ENCODE measurements at regions not wholly inside any gene's neighbourhood (a gene's known extent, or its start where the extent isn't known, plus 50 kb on each side); places are given as distances from the start of the nearest gene placed in this dataset.

GRCh38 chr2:120787822-120788700 is 52.4 kb downstream of the GLI2 start:
- no peak for TF ChIP-seq RAD21 (IDR thresholded peaks at IDR 0.05; ENCODE audit: low read depth)

- TF ChIP-seq CEBPB (IDR thresholded peaks at IDR 0.05) = no peak
- TF ChIP-seq USF1 (IDR thresholded peaks at IDR 0.05) = no peak
- no peak for TF ChIP-seq TCF12 (IDR thresholded peaks at IDR 0.05; ENCODE audit: low read depth)
- no peak for TF ChIP-seq EP300 (IDR thresholded peaks at IDR 0.05; ENCODE audit: borderline replicate concordance)
- no peak for TF ChIP-seq TEAD4 (IDR thresholded peaks at IDR 0.05)
- no peak for TF ChIP-seq YY1 (IDR thresholded peaks at IDR 0.05; ENCODE audit: low read depth)
- TF ChIP-seq FOXM1 (IDR thresholded peaks at IDR 0.05; ENCODE audit: borderline replicate concordance, low read depth) = no peak
- no peak for TF ChIP-seq NFIC (IDR thresholded peaks at IDR 0.05)
- no peak for TF ChIP-seq EGR1 (IDR thresholded peaks at IDR 0.05)
- TF ChIP-seq TAF1 (IDR thresholded peaks at IDR 0.05; ENCODE audit: low read depth) = no peak
Measured at GRCh38 chr2:120791243-120791961, 55.7 kb downstream of the GLI2 start.

GRCh38 chr2:120791962-120792297 is 56.3 kb downstream of the GLI2 start:
- TF ChIP-seq YY1 (IDR thresholded peaks at IDR 0.05; ENCODE audit: low read depth) = no peak
- peak; percentile 62; the same call in 1 of the 2 replicates for TF ChIP-seq TCF12 (IDR thresholded peaks at IDR 0.05; ENCODE audit: low read depth)
- TF ChIP-seq CEBPB (IDR thresholded peaks at IDR 0.05) = no peak
- peak; percentile 79 for TF ChIP-seq MAX (IDR thresholded peaks at IDR 0.05)
- no peak for TF ChIP-seq ZBTB7A (IDR thresholded peaks at IDR 0.05; ENCODE audit: low read depth)
- no peak for TF ChIP-seq FOXM1 (IDR thresholded peaks at IDR 0.05; ENCODE audit: borderline replicate concordance, low read depth)
- TF ChIP-seq REST (IDR thresholded peaks at IDR 0.05; ENCODE audit: low read depth) = no peak
- 0 out of 2 replicates have a peak, but pooled peaks have one; percentile 22 for TF ChIP-seq NFIC (IDR thresholded peaks at IDR 0.05)
- no peak for TF ChIP-seq USF1 (IDR thresholded peaks at IDR 0.05)
- no peak for TF ChIP-seq EGR1 (IDR thresholded peaks at IDR 0.05)
- TF ChIP-seq CREB1 (IDR thresholded peaks at IDR 0.05; ENCODE audit: low read depth) = no peak
- no peak for TF ChIP-seq RAD21 (IDR thresholded peaks at IDR 0.05; ENCODE audit: low read depth)
- no peak for TF ChIP-seq TAF1 (IDR thresholded peaks at IDR 0.05; ENCODE audit: low read depth)
- TF ChIP-seq EP300 (IDR thresholded peaks at IDR 0.05; ENCODE audit: borderline replicate concordance) = peak; percentile 64; the same call in 1 of the 2 replicates
- TF ChIP-seq TEAD4 (IDR thresholded peaks at IDR 0.05) = peak; percentile 55

- TF ChIP-seq MAX (IDR thresholded peaks at IDR 0.05) (0 out of 2 replicates have a peak, but pooled peaks have one; percentile 25), RAD21 (IDR thresholded peaks at IDR 0.05; ENCODE audit: low read depth) (no peak)
Measured at GRCh38 chr2:120793682-120794403, 58.2 kb downstream of the GLI2 start.

- no peak for TF ChIP-seq EGR1 (IDR thresholded peaks at IDR 0.05)
- no peak for TF ChIP-seq REST (IDR thresholded peaks at IDR 0.05; ENCODE audit: low read depth)
- no peak for TF ChIP-seq EP300 (IDR thresholded peaks at IDR 0.05; ENCODE audit: borderline replicate concordance)
- TF ChIP-seq TEAD4 (IDR thresholded peaks at IDR 0.05) = no peak
- TF ChIP-seq CREB1 (IDR thresholded peaks at IDR 0.05; ENCODE audit: low read depth) = no peak
- TF ChIP-seq ZBTB7A (IDR thresholded peaks at IDR 0.05; ENCODE audit: low read depth) = no peak
- no peak for TF ChIP-seq TAF1 (IDR thresholded peaks at IDR 0.05; ENCODE audit: low read depth)
- TF ChIP-seq TCF12 (IDR thresholded peaks at IDR 0.05; ENCODE audit: low read depth) = no peak
- no peak for TF ChIP-seq YY1 (IDR thresholded peaks at IDR 0.05; ENCODE audit: low read depth)
- no peak for TF ChIP-seq CEBPB (IDR thresholded peaks at IDR 0.05)
- no peak for TF ChIP-seq USF1 (IDR thresholded peaks at IDR 0.05)
- TF ChIP-seq MAX (IDR thresholded peaks at IDR 0.05) = no peak
- no peak for TF ChIP-seq FOXM1 (IDR thresholded peaks at IDR 0.05; ENCODE audit: borderline replicate concordance, low read depth)
- TF ChIP-seq NFIC (IDR thresholded peaks at IDR 0.05) = no peak
- TF ChIP-seq RAD21 (IDR thresholded peaks at IDR 0.05; ENCODE audit: low read depth) = no peak
Measured at GRCh38 chr2:120794716-120795115, 59.0 kb downstream of the GLI2 start.
